ENCODE measurements at regions not wholly inside any gene's neighbourhood (a gene's known extent, or its start where the extent isn't known, plus 50 kb on each side); places are given as distances from the start of the nearest gene placed in this dataset.

- TF ChIP-seq, protein P1, sequence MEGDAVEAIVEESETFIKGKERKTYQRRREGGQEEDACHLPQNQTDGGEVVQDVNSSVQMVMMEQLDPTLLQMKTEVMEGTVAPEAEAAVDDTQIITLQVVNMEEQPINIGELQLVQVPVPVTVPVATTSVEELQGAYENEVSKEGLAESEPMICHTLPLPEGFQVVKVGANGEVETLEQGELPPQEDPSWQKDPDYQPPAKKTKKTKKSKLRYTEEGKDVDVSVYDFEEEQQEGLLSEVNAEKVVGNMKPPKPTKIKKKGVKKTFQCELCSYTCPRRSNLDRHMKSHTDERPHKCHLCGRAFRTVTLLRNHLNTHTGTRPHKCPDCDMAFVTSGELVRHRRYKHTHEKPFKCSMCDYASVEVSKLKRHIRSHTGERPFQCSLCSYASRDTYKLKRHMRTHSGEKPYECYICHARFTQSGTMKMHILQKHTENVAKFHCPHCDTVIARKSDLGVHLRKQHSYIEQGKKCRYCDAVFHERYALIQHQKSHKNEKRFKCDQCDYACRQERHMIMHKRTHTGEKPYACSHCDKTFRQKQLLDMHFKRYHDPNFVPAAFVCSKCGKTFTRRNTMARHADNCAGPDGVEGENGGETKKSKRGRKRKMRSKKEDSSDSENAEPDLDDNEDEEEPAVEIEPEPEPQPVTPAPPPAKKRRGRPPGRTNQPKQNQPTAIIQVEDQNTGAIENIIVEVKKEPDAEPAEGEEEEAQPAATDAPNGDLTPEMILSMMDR (IDR thresholded peaks at IDR 0.05; ENCODE audit: poor library complexity): no peak
- TF ChIP-seq EZH2phosphoT487 (IDR thresholded peaks at IDR 0.05; ENCODE audit: low read depth, severe bottlenecking, unreplicated experiment) (no peak), EZH2 (IDR thresholded peaks at IDR 0.05; ENCODE audit: borderline replicate concordance) (no peak)
Measured at GRCh38 chr11:15783619-15784018, 572.7 kb downstream of the SOX6 start.
